Endothelial cell of umbilical vein (primary cell): ENCODE measurements at regions not wholly inside any gene's neighbourhood (a gene's known extent, or its start where the extent isn't known, plus 50 kb on each side); places are given as distances from the start of the nearest gene placed in this dataset.

ENCODE experiments used
- BruUV-seq: library from RNA; stranded (reverse); fragments of 400-500 nt; replicated peaks from 2 replicates; lab custom pipeline; 2021; lab: Mats Ljungman, UMichigan
- CTCF ChIA-PET: fragments of 300-600, 350-600 bp; sonication (Branson Sonifier 250); formaldehyde crosslinking; loops from one replicate; lab custom pipeline; 2021; ENCODE audit warnings: antibody characterized with exemption, inconsistent platforms; lab: Charles Lee
- POLR2A ChIA-PET: fragments of 300-600, 350-600 bp; sonication (Branson Sonifier 250); formaldehyde crosslinking; loops from one replicate; lab custom pipeline; 2021; ENCODE audit warnings: antibody characterized with exemption, inconsistent platforms; lab: Charles Lee
- DNase-seq: peaks from one replicate; pipeline ENCODE4 v3.0.0-alpha.2; 2011; ENCODE audit warnings: low read depth, low spot score
- FAIRE-seq: peaks from 2 replicates; lab custom pipeline; 2011; peaks lifted over from hg19 to GRCh38; lab: Jason Lieb, UNC
- H2AFZ ChIP-seq: 2 replicates; pipeline ENCODE4 v1.6.0; 2012; ENCODE audit warnings: low read depth, low read length, control low read depth, inconsistent platforms
- H3K27ac ChIP-seq: 2 replicates; pipeline ENCODE4 v1.5.1; 2011; ENCODE audit warnings: low read depth, mild to moderate bottlenecking, control low read depth, low read length, moderate library complexity; ENCODE audit not compliant: insufficient read depth
- H3K27me3 ChIP-seq, 2 experiments: 2 replicates each; pipeline versions ENCODE4 v1.6.0 to v1.6.1; 2011; ENCODE audit warnings: low read length in 2 of 2, mixed read lengths in 1 of 2; ENCODE audit not compliant: control insufficient read depth in 2 of 2, insufficient read depth in 2 of 2
- H3K36me3 ChIP-seq, 2 experiments: 2 replicates in 1 of 2; 3 replicates in 1 of 2; pipeline ENCODE4 v1.5.1; 2011; ENCODE audit warnings: low read length in 2 of 2, mild to moderate bottlenecking in 1 of 2, moderate library complexity in 1 of 2; ENCODE audit not compliant: control insufficient read depth in 2 of 2, insufficient read depth in 2 of 2; ENCODE audit errors: extremely low read depth in 1 of 2
- H3K4me1 ChIP-seq: 3 replicates; pipeline ENCODE4 v1.5.1; 2011; ENCODE audit warnings: mild to moderate bottlenecking, low read length; ENCODE audit not compliant: control insufficient read depth, insufficient read depth; ENCODE audit errors: extremely low read depth
- H3K4me2 ChIP-seq: 2 replicates; pipeline ENCODE4 v1.6.1; 2011; ENCODE audit warnings: low read length, control low read depth, mixed read lengths; ENCODE audit not compliant: insufficient read depth
- H3K4me3 ChIP-seq, 3 experiments: fragments of 200-600 bp in 1 of 3; sonication (generic), shearing (Covaris generic) in 1 of 3; replicated peaks in 1 of 3; 2 replicates each; pipeline ENCODE4 v1.5.1; 2011 to 2016; ENCODE audit warnings: control low read depth in 3 of 3, low read length in 3 of 3, mild to moderate bottlenecking in 2 of 3, inconsistent platforms in 1 of 3, low read depth in 1 of 3, moderate library complexity in 1 of 3; ENCODE audit not compliant: insufficient read depth in 1 of 3
- H3K79me2 ChIP-seq: 2 replicates; pipeline ENCODE4 v1.6.0; 2012; ENCODE audit warnings: low read length, inconsistent platforms; ENCODE audit not compliant: control insufficient read depth, insufficient read depth
- H3K9ac ChIP-seq: replicated peaks from 2 replicates; pipeline ENCODE3; 2011; ENCODE audit warnings: low read length, control low read depth; ENCODE audit not compliant: insufficient read depth; ENCODE audit errors: extremely low read depth
- H3K9me1 ChIP-seq: replicated peaks from 3 replicates; pipeline ENCODE4 v1.6.0; 2011; ENCODE audit warnings: mild to moderate bottlenecking, low read length; ENCODE audit not compliant: control insufficient read depth, insufficient read depth; ENCODE audit errors: extremely low read depth
- H3K9me3 ChIP-seq: replicated peaks from 2 replicates; pipeline ENCODE4 v1.5.1; 2012; ENCODE audit warnings: low read length, inconsistent platforms; ENCODE audit not compliant: control insufficient read depth, insufficient read depth
- H4K20me1 ChIP-seq: replicated peaks from 2 replicates; pipeline ENCODE3; 2011; ENCODE audit warnings: mild to moderate bottlenecking, low read length; ENCODE audit not compliant: control insufficient read depth, insufficient read depth; ENCODE audit errors: extremely low read depth
- CTCF ChIP-seq, 2 donors: IDR thresholded peaks; 1 replicate in 1 of 2; 2 replicates in 1 of 2; pipeline ENCODE4 v1.5.1; 2011; ENCODE audit warnings: low read length in 2 of 2, mild to moderate bottlenecking in 2 of 2, moderate library complexity in 2 of 2, control low read depth in 1 of 2, inconsistent platforms in 1 of 2, low read depth in 1 of 2; ENCODE audit not compliant: insufficient read depth in 1 of 2; ENCODE audit errors: extremely low read depth in 1 of 2
- EZH2 ChIP-seq: IDR thresholded peaks from 2 replicates; pipeline ENCODE4 v1.6.1; 2012; ENCODE audit warnings: borderline replicate concordance, low read depth, mild to moderate bottlenecking, moderate library complexity, low read length, inconsistent platforms; ENCODE audit not compliant: severe bottlenecking
- FOS ChIP-seq: IDR thresholded peaks from 2 replicates; pipeline ENCODE4 v1.6.1; 2011; ENCODE audit warnings: mild to moderate bottlenecking, low read length, moderate library complexity, borderline replicate concordance; ENCODE audit not compliant: insufficient read depth
- GATA2 ChIP-seq: IDR thresholded peaks from 2 replicates; pipeline ENCODE4 v1.7.0; 2011; ENCODE audit warnings: low read depth, mild to moderate bottlenecking, moderate library complexity, mixed read lengths, low read length; ENCODE audit not compliant: insufficient read length, insufficient read depth
- JUN ChIP-seq: IDR thresholded peaks from 2 replicates; pipeline ENCODE4 v1.6.1; 2011; ENCODE audit warnings: borderline replicate concordance, low read depth; ENCODE audit not compliant: insufficient read length, insufficient read depth
- MAX ChIP-seq: IDR thresholded peaks from 2 replicates; pipeline ENCODE4 v1.6.1; 2011; ENCODE audit not compliant: insufficient read depth, insufficient read length
- MYC ChIP-seq: IDR thresholded peaks from one replicate; pipeline ENCODE4 v1.6.1; 2011; ENCODE audit warnings: mild to moderate bottlenecking, low read depth, low read length
- POLR2A ChIP-seq: IDR thresholded peaks from 2 replicates; pipeline ENCODE4 v1.6.1; 2012; ENCODE audit warnings: low read depth, mild to moderate bottlenecking, control low read depth, low read length
- POLR2AphosphoS5 ChIP-seq: IDR thresholded peaks from 2 replicates; pipeline ENCODE4 v1.6.1; 2012; ENCODE audit warnings: low read depth, mild to moderate bottlenecking, control low read depth, low read length, moderate library complexity; ENCODE audit not compliant: insufficient read depth
- dilution Hi-C: fragments of 300-500 bp; cut with MboI; formaldehyde crosslinking; loops from one replicate; pipeline ENCODE4 v1.15.0; 2019; ENCODE audit warnings: low sequenced_read_pairs; ENCODE audit not compliant: extremely low pct_ligation_motif_present
- intact Hi-C: fragments of 100-400 bp; cut with micrococcal nuclease; formaldehyde crosslinking; loops from one replicate; pipeline ENCODE4 v1.10.0; 2022

DNA sequence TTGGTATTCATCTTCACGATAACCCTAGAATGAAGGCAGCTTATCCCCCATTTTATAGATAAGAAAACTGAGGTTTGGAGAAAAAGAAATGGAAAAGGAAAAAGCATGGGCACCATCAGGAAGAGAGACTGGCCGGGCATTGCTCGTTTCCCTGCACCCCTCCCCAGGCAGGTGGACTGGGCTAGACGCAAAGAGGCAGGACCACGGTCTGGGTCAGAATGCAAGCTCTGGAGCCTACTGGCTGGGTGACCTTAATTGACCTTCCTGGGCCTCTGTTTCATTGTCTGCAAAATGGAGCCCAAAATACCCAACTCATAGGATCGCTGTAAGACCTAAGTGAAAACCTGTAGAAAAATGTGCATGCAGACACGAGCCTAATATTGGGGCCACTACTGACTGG, 135.3 kb upstream of the GLI2 start:
- Histone ChIP-seq H3K9ac (no peak overlapping the region), H3K27me3 (no peaks in the 10 kb centered on the region), H3K4me2 (no peak overlapping the region), H3K36me3 (no peaks in the 10 kb centered on the region), H3K4me1 (no peaks in the 10 kb centered on the region), H2AFZ (no peak overlapping the region), H3K9me3 (no peaks in the 10 kb centered on the region), H3K4me3 (no peak overlapping the region), H3K9me1 (no peaks in the 10 kb centered on the region), H3K27ac (no peak overlapping the region), H4K20me1 (no peaks in the 10 kb centered on the region), H3K79me2 (no peaks in the 10 kb centered on the region)
- TF ChIP-seq GATA2 (no peak), POLR2A (no peak), JUN (no peak)
- FAIRE-seq (no peak), DNase-seq (no peak)
- no TSS peak for BruUV-seq
- CTCF ChIA-PET: no interaction called here
- dilution Hi-C loops: no loop called here
- intact Hi-C loops: no loop called here
- POLR2A ChIA-PET: no interaction called here

GRCh38 chr2:120600786-120601185, 134.9 kb upstream of the GLI2 start:
- Histone ChIP-seq H3K4me2 (no peak overlapping the region), H3K27me3 (no peaks in the 10 kb centered on the region), H3K27ac (no peak overlapping the region), H4K20me1 (no peaks in the 10 kb centered on the region), H2AFZ (no peak overlapping the region), H3K4me3 (no peak overlapping the region), H3K9me3 (no peaks in the 10 kb centered on the region), H3K4me1 (no peaks in the 10 kb centered on the region), H3K9me1 (no peaks in the 10 kb centered on the region), H3K36me3 (no peaks in the 10 kb centered on the region), H3K79me2 (no peaks in the 10 kb centered on the region), H3K9ac (no peak overlapping the region)
- ChIA-PET POLR2A (no interaction called here), CTCF (no interaction called here)
- FAIRE-seq: no peak
- TF ChIP-seq EZH2: no peak
- no peak for TF ChIP-seq MYC
- no peak for TF ChIP-seq POLR2A
- TF ChIP-seq GATA2: no peak
- no peak for TF ChIP-seq POLR2AphosphoS5
- TF ChIP-seq MAX: no peak
- no peak for TF ChIP-seq FOS
- TF ChIP-seq CTCF (IDR thresholded peaks at IDR 0.05; ENCODE audit: extremely low read depth in 1 of 2, insufficient read depth in 1 of 2, low read depth in 1 of 2, low read length in 2 of 2): no peak
- TF ChIP-seq JUN: no peak
- BruUV-seq: no TSS peak
- intact Hi-C loops (no loop called here), dilution Hi-C loops (no loop called here)
- no peak for DNase-seq
